IMR-90 (cell line): ENCODE measurements at regions not wholly inside any gene's neighbourhood (a gene's known extent, or its start where the extent isn't known, plus 50 kb on each side); places are given as distances from the start of the nearest gene placed in this dataset.

Source experiments
- ATAC-seq: fragments of 200-7000 bp; cut with Tn5 transposase; 2 replicates; pipeline ENCODE4 v1.9.1; 2020; ENCODE audit warnings: low read depth, mild to moderate bottlenecking, moderate library complexity
- BruUV-seq: library from RNA; stranded (reverse); fragments of 400-500 nt; replicated peaks from 2 replicates; lab custom pipeline; 2021; lab: Mats Ljungman, UMichigan
- CTCF ChIA-PET: fragments of 300-600 bp; formaldehyde crosslinking; extraction: SDS; loops from one replicate; lab custom pipeline; 2021; ENCODE audit warnings: antibody characterized with exemption; lab: Yijun Ruan, JAX
- POLR2A ChIA-PET: fragments of 300-600 bp; sonication (Branson Sonifier 250); formaldehyde crosslinking; loops from one replicate; lab custom pipeline; 2022; ENCODE audit warnings: antibody characterized with exemption; ENCODE audit not compliant: unreplicated experiment; lab: Charles Lee
- DNase-seq: peaks from one replicate; pipeline ENCODE4 v3.0.0; 2013
- H2AFZ ChIP-seq: replicated peaks from 2 replicates; pipeline ENCODE3; 2013; ENCODE audit warnings: low read length, mild to moderate bottlenecking; ENCODE audit not compliant: poor library complexity
- H2AK5ac ChIP-seq: 2 replicates; pipeline ENCODE4 v1.6.1; 2013; ENCODE audit warnings: low read depth, low read length, inconsistent platforms
- H2AK9ac ChIP-seq: replicated peaks from 2 replicates; pipeline ENCODE3; 2013; ENCODE audit warnings: mild to moderate bottlenecking, low read depth, low read length, moderate library complexity; ENCODE audit not compliant: poor library complexity
- H2BK120ac ChIP-seq: 2 replicates; pipeline ENCODE4 v1.6.1; 2013; ENCODE audit warnings: low read depth, low read length, inconsistent platforms
- H2BK15ac ChIP-seq: 3 replicates; pipeline ENCODE4 v1.6.1; 2013; ENCODE audit warnings: low read depth, low read length, inconsistent platforms
- H2BK20ac ChIP-seq: 2 replicates; pipeline ENCODE4 v1.6.1; 2013; ENCODE audit warnings: low read depth, mild to moderate bottlenecking, inconsistent platforms, low read length, moderate library complexity
- H2BK5ac ChIP-seq: 2 replicates; pipeline ENCODE4 v1.6.1; 2013; ENCODE audit warnings: mild to moderate bottlenecking, low read depth, low read length, inconsistent platforms; ENCODE audit not compliant: poor library complexity, severe bottlenecking
- H3K14ac ChIP-seq: replicated peaks from 2 replicates; pipeline ENCODE4 v1.6.1; 2013; ENCODE audit warnings: low read depth, low read length, inconsistent platforms
- H3K18ac ChIP-seq: 2 replicates; pipeline ENCODE4 v1.6.1; 2013; ENCODE audit warnings: low read depth, low read length, control low read depth
- H3K23ac ChIP-seq: 2 replicates; pipeline ENCODE4 v1.6.1; 2013; ENCODE audit warnings: low read depth, low read length, inconsistent platforms
- H3K27ac ChIP-seq: 2 replicates; pipeline ENCODE4 v1.5.1; 2013; ENCODE audit warnings: mild to moderate bottlenecking, control low read depth, low read length; ENCODE audit not compliant: insufficient read depth
- H3K27me3 ChIP-seq: 2 replicates; pipeline ENCODE4 v1.6.1; 2013; ENCODE audit warnings: low read length; ENCODE audit not compliant: control insufficient read depth, insufficient read depth
- H3K36me3 ChIP-seq: 2 replicates; pipeline ENCODE4 v1.6.1; 2013; ENCODE audit warnings: low read length, mixed read lengths; ENCODE audit not compliant: control insufficient read depth, insufficient read depth
- H3K4ac ChIP-seq: 2 replicates; pipeline ENCODE4 v1.6.1; 2013; ENCODE audit warnings: low read depth, low read length, inconsistent platforms
- H3K4me1 ChIP-seq: 2 replicates; pipeline ENCODE4 v1.6.1; 2013; ENCODE audit warnings: low read length, mixed read lengths; ENCODE audit not compliant: control insufficient read depth, insufficient read depth
- H3K4me2 ChIP-seq: 2 replicates; pipeline ENCODE4 v1.6.1; 2013; ENCODE audit warnings: low read depth, mild to moderate bottlenecking, control low read depth, low read length, moderate library complexity
- H3K4me3 ChIP-seq: 2 replicates; pipeline ENCODE4 v1.5.1; 2013; ENCODE audit warnings: low read depth, mild to moderate bottlenecking, control low read depth, low read length, moderate library complexity; ENCODE audit not compliant: insufficient read depth
- H3K56ac ChIP-seq: 2 replicates; pipeline ENCODE4 v1.6.1; 2013; ENCODE audit warnings: low read length, inconsistent platforms; ENCODE audit not compliant: insufficient read depth; ENCODE audit errors: extremely low read depth
- H3K79me1 ChIP-seq, 2 experiments: 2 replicates each; pipeline ENCODE4 v1.6.1; 2013; ENCODE audit warnings: low read length in 2 of 2, inconsistent platforms in 1 of 2, low read depth in 1 of 2
- H3K9ac ChIP-seq: 2 replicates; pipeline ENCODE4 v1.6.1; 2013; ENCODE audit warnings: low read depth, low read length, control low read depth
- H3K9me1 ChIP-seq: 2 replicates; pipeline ENCODE4 v1.6.1; 2013; ENCODE audit warnings: low read length, inconsistent platforms; ENCODE audit not compliant: insufficient read depth
- H3K9me3 ChIP-seq: 2 replicates; pipeline ENCODE4 v1.6.1; 2013; ENCODE audit warnings: low read length; ENCODE audit not compliant: control insufficient read depth, insufficient read depth
- H4K20me1 ChIP-seq: 2 replicates; pipeline ENCODE4 v1.6.1; 2013; ENCODE audit warnings: low read length, inconsistent platforms; ENCODE audit not compliant: insufficient read depth
- H4K5ac ChIP-seq: 2 replicates; pipeline ENCODE4 v1.6.1; 2013; ENCODE audit warnings: mild to moderate bottlenecking, low read depth, low read length, control low read depth
- H4K8ac ChIP-seq, 2 experiments: 2 replicates each; pipeline ENCODE4 v1.6.1; 2013; ENCODE audit warnings: low read depth in 2 of 2, low read length in 2 of 2, control low read depth in 1 of 2, inconsistent platforms in 1 of 2
- H4K91ac ChIP-seq: 2 replicates; pipeline ENCODE4 v1.6.1; 2013; ENCODE audit warnings: low read depth, low read length, inconsistent platforms; ENCODE audit not compliant: insufficient read depth
- CEBPB ChIP-seq: IDR thresholded peaks from 2 replicates; pipeline ENCODE4 v1.6.1; 2012; ENCODE audit warnings: low read depth, low read length, improper control_type of control experiment
- CHD1 ChIP-seq: IDR thresholded peaks from 2 replicates; pipeline ENCODE4 v1.6.1; 2012; ENCODE audit warnings: low read depth, low read length, improper control_type of control experiment
- FOS ChIP-seq: fragments of 150-350 bp; IDR thresholded peaks from 2 replicates; pipeline ENCODE4 v1.6.1; 2016; ENCODE audit warnings: low read depth, low read length
- MXI1 ChIP-seq: IDR thresholded peaks from 2 replicates; pipeline ENCODE4 v1.6.1; 2012; ENCODE audit warnings: low read depth, mild to moderate bottlenecking, low read length, moderate library complexity, borderline replicate concordance
- NFE2L2 ChIP-seq: fragments of 150-350 bp; IDR thresholded peaks from 2 replicates; pipeline ENCODE4 v1.6.1; 2016; ENCODE audit warnings: low read depth, mild to moderate bottlenecking, low read length
- SMC3 ChIP-seq: fragments of 150-350 bp; IDR thresholded peaks from 2 replicates; pipeline ENCODE4 v1.6.1; 2016; ENCODE audit warnings: low read depth, mild to moderate bottlenecking, antibody characterized with exemption, low read length, moderate library complexity
- dilution Hi-C: fragments of 300-500 bp; cut with HindIII; formaldehyde crosslinking; loops from one replicate; pipeline ENCODE4 v1.14.3; 2018; ENCODE audit warnings: low sequenced_read_pairs; ENCODE audit not compliant: unreplicated experiment
- in situ Hi-C: fragments of 300-500 bp; cut with MboI; formaldehyde crosslinking; loops from 3 replicates; pipeline ENCODE4 v1.14.3; 2019; ENCODE audit warnings: low sequenced_read_pairs, inconsistent platforms, mixed read lengths
- intact Hi-C: fragments of 100-400 bp; cut with micrococcal nuclease; formaldehyde crosslinking; loops from 2 replicates; pipeline ENCODE4 v1.10.0; 2022
- TF ChIP-seq, protein P1 (sequence below): fragments of 150-350 bp; IDR thresholded peaks from 2 replicates; pipeline ENCODE4 v1.6.1; 2016; ENCODE audit warnings: low read depth, mild to moderate bottlenecking, low read length, moderate library complexity, borderline replicate concordance

DNA sequence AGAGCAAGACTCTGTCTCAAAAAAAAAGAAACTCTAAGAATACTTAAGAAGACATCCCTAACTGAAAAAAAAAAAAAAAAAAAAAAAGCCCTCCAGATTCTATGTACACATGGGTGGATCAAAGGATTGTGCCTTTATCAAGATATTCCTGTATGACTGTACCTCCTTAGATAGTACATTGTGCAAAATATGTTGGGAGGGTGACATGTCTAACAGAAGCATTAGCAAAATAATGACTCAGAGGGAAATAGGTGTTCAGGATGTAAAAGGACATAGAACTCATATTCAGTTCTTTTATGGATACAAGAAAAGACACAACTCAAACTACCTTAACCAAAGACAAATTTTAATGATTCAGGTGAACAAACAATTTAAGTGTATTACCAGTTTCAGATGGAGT, 269.8 kb upstream of the KAZN start:
- Histone ChIP-seq H3K9me3 (peaks cover 2% of the 10 kb centered on the region), H2BK15ac (no peak overlapping the region), H3K9me1 (no peaks in the 10 kb centered on the region), H3K4me1 (no peaks in the 10 kb centered on the region), H2AFZ (no peak overlapping the region), H2BK20ac (no peak overlapping the region), H3K27me3 (no peaks in the 10 kb centered on the region), H3K4ac (no peak overlapping the region), H3K4me3 (no peak overlapping the region), H4K91ac (no peak overlapping the region), H4K8ac (no peak overlapping the region), H3K79me1 (no peaks in the 10 kb centered on the region), H4K5ac (no peak overlapping the region), H2BK5ac (no peak overlapping the region), H3K9ac (no peak overlapping the region), H3K23ac (no peak overlapping the region), H3K27ac (no peak overlapping the region), H3K18ac (no peak overlapping the region), H3K36me3 (no peaks in the 10 kb centered on the region), H2BK120ac (no peak overlapping the region), H3K14ac (no peak overlapping the region), H3K56ac (no peak overlapping the region), H2AK5ac (no peak overlapping the region), H2AK9ac (no peak overlapping the region), H3K4me2 (no peak overlapping the region), H4K20me1 (no peaks in the 10 kb centered on the region)
- TF ChIP-seq NFE2L2, result no peak
- TF ChIP-seq FOS, result no peak
- TF ChIP-seq, protein P1, sequence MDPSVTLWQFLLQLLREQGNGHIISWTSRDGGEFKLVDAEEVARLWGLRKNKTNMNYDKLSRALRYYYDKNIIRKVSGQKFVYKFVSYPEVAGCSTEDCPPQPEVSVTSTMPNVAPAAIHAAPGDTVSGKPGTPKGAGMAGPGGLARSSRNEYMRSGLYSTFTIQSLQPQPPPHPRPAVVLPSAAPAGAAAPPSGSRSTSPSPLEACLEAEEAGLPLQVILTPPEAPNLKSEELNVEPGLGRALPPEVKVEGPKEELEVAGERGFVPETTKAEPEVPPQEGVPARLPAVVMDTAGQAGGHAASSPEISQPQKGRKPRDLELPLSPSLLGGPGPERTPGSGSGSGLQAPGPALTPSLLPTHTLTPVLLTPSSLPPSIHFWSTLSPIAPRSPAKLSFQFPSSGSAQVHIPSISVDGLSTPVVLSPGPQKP, result no peak
- TF ChIP-seq MXI1, result no peak
- no peak for TF ChIP-seq CEBPB
- TF ChIP-seq SMC3, result no peak
- TF ChIP-seq CHD1, result no peak
- in situ Hi-C loops, result no loop called here
- dilution Hi-C loops, result no loop called here
- DNase-seq, result no peak
- CTCF ChIA-PET, result no interaction called here
- no peak for ATAC-seq
- BruUV-seq, result no TSS peak
- POLR2A ChIA-PET, result no interaction called here
- intact Hi-C loops, result no loop called here
